HepG2 (cell line): ENCODE measurements at regions not wholly inside any gene's neighbourhood (a gene's known extent, or its start where the extent isn't known, plus 50 kb on each side); places are given as distances from the start of the nearest gene placed in this dataset.

Source experiments
- ATAC-seq: fragments of 200-7000 bp; cut with Tn5 transposase; 3 replicates; pipeline ENCODE4 v1.9.1; 2020; ENCODE audit warnings: mild to moderate bottlenecking, moderate library complexity
- BruUV-seq: library from RNA; stranded (reverse); fragments of 400-500 nt; replicated peaks from 2 replicates; lab custom pipeline; 2021; lab: Mats Ljungman, UMichigan
- CTCF ChIA-PET: fragments of 300-600 bp; formaldehyde crosslinking; extraction: SDS; loops from one replicate; lab custom pipeline; 2021; ENCODE audit warnings: low total read pairs, inconsistent platforms, low intra/inter-chr PET ratio; lab: Yijun Ruan, JAX
- POLR2A ChIA-PET: fragments of 350-600 bp; sonication (Branson Sonifier 250); formaldehyde crosslinking; loops from one replicate; lab custom pipeline; 2020; ENCODE audit warnings: antibody characterized with exemption, inconsistent platforms; lab: Yijun Ruan, JAX
- DNase-seq: peaks from one replicate; pipeline ENCODE4 v3.0.0-alpha.2; 2015; ENCODE audit warnings: low spot score
- FAIRE-seq: peaks from 3 replicates; lab custom pipeline; 2011; peaks lifted over from hg19 to GRCh38; lab: Jason Lieb, UNC
- H2AFZ ChIP-seq: one replicate; pipeline ENCODE4 v1.6.1; 2011; ENCODE audit warnings: low read length, inconsistent platforms
- H3K27ac ChIP-seq: fragments of 300-600 bp; 3 replicates; pipeline ENCODE4 v1.8.0; 2011; ENCODE audit warnings: mixed run types, mild to moderate bottlenecking, mixed read lengths, low read length, inconsistent platforms; ENCODE audit not compliant: insufficient read depth; ENCODE audit errors: extremely low read length
- H3K27me3 ChIP-seq, 2 experiments: fragments of 200-600 bp in 1 of 2; 2 replicates in 1 of 2; 3 replicates in 1 of 2; pipeline versions ENCODE4 v1.6.0 to v1.8.0; 2011; ENCODE audit warnings: low read length in 2 of 2, mild to moderate bottlenecking in 2 of 2, moderate library complexity in 2 of 2, inconsistent platforms in 1 of 2; ENCODE audit not compliant: insufficient read depth in 2 of 2, control insufficient read depth in 1 of 2
- H3K36me3 ChIP-seq, 2 experiments: fragments of 200-600 bp in 1 of 2; replicated peaks in 1 of 2; 2 replicates in 1 of 2; 3 replicates in 1 of 2; pipeline versions ENCODE4 v1.5.1 to v1.8.0; 2011; ENCODE audit warnings: low read length in 2 of 2, inconsistent platforms in 1 of 2; ENCODE audit not compliant: insufficient read depth in 2 of 2, control insufficient read depth in 1 of 2
- H3K4me1 ChIP-seq: 2 replicates; pipeline ENCODE4 v1.5.1; 2012; ENCODE audit warnings: low read length, inconsistent platforms; ENCODE audit not compliant: insufficient read depth
- H3K4me2 ChIP-seq: 2 replicates; pipeline ENCODE4 v1.6.0; 2011; ENCODE audit warnings: low read depth, low read length, inconsistent platforms
- H3K4me3 ChIP-seq, 3 experiments: fragments of 200-600 bp in 1 of 3; sonication (generic), shearing (Covaris generic) in 1 of 3; replicated peaks in 1 of 3; 2 replicates each; pipeline ENCODE4 v1.5.1; 2011 to 2016; ENCODE audit warnings: low read length in 3 of 3, inconsistent platforms in 2 of 3, low read depth in 2 of 3, mild to moderate bottlenecking in 2 of 3, control low read depth in 1 of 3, mixed read lengths in 1 of 3; ENCODE audit not compliant: insufficient read depth in 1 of 3
- H3K79me2 ChIP-seq: one replicate; pipeline ENCODE4 v1.6.1; 2011; ENCODE audit warnings: low read length, inconsistent platforms; ENCODE audit not compliant: insufficient read depth
- H3K9ac ChIP-seq: 2 replicates; pipeline ENCODE4 v1.6.0; 2011; ENCODE audit warnings: mild to moderate bottlenecking, low read depth, low read length, inconsistent platforms; ENCODE audit not compliant: insufficient read depth
- H3K9me3 ChIP-seq: 2 replicates; pipeline ENCODE4 v1.5.1; 2012; ENCODE audit warnings: mild to moderate bottlenecking, low read length
- H4K20me1 ChIP-seq: 2 replicates; pipeline ENCODE4 v1.6.0; 2011; ENCODE audit warnings: inconsistent platforms, mild to moderate bottlenecking, low read length, moderate library complexity; ENCODE audit not compliant: insufficient read depth
- CREB1 ChIP-seq, 2 experiments: fragments of 450-650 bp in 1 of 2; IDR thresholded peaks; 2 replicates each; pipeline ENCODE4 v1.6.1; 2016 to 2017; ENCODE audit warnings: control low read depth in 1 of 2, mild to moderate bottlenecking in 1 of 2, missing compliant biosample characterization in 1 of 2, missing genetic modification characterization in 1 of 2
- DR1 ChIP-seq: sonication (generic); formaldehyde crosslinking; IDR thresholded peaks from 2 replicates; pipeline ENCODE4 v1.8.0; 2021; ENCODE audit warnings: mild to moderate bottlenecking, missing genetic modification reagents, inconsistent platforms
- HDAC6 ChIP-seq: fragments of 200-600 bp; sonication (generic); IDR thresholded peaks from 2 replicates; pipeline ENCODE4 v1.7.0; 2017; ENCODE audit warnings: mild to moderate bottlenecking, antibody characterized with exemption, low read length, low read depth
- SMARCE1 ChIP-seq: fragments of 450-650 bp; IDR thresholded peaks from 2 replicates; pipeline ENCODE4 v1.6.1; 2017; ENCODE audit warnings: borderline replicate concordance
- ZNF136 ChIP-seq: sonication (generic); formaldehyde crosslinking; IDR thresholded peaks from 2 replicates; pipeline ENCODE4 v1.8.1; 2022; ENCODE audit warnings: low read depth, mild to moderate bottlenecking, moderate library complexity, missing genetic modification reagents
- ZNF335 ChIP-seq: sonication (generic); formaldehyde crosslinking; IDR thresholded peaks from 2 replicates; pipeline ENCODE4 v1.4.0; 2020; ENCODE audit warnings: missing genetic modification reagents
- ZNF563 ChIP-seq: sonication (generic); formaldehyde crosslinking; IDR thresholded peaks from 2 replicates; pipeline ENCODE4 v1.8.0; 2022; ENCODE audit warnings: mild to moderate bottlenecking, moderate library complexity, missing genetic modification reagents
- WGBS: methylation state at CpG from one replicate; pipeline ENCODE4 v1.1.6; 2017; ENCODE audit warnings: low lambda C conversion rate; 5-methylcytosine and 5-hydroxymethylcytosine counted together
- in situ Hi-C: cut with HindIII; loops from 2 replicates; pipeline ENCODE4 v1.10.0; 2017; ENCODE audit warnings: low pct_unique_long_range_greater_than_20kb; ENCODE audit not compliant: extremely low pct_ligation_motif_present
- intact Hi-C: fragments of 100-400 bp; cut with micrococcal nuclease; formaldehyde crosslinking; loops from one replicate; pipeline ENCODE4 v1.10.0; 2022; ENCODE audit not compliant: unreplicated experiment
- TF ChIP-seq, protein P1 (sequence below): sonication (generic); formaldehyde crosslinking; IDR thresholded peaks from 2 replicates; pipeline ENCODE4 v1.4.0; 2020; ENCODE audit warnings: mild to moderate bottlenecking, low read depth, missing genetic modification reagents
- TF ChIP-seq, protein P2 (sequence below), 2 experiments: sonication (generic) in 1 of 2; formaldehyde crosslinking in 1 of 2; IDR thresholded peaks; 2 replicates each; pipeline versions ENCODE4 v1.4.0 to v1.6.1; 2016 to 2020; ENCODE audit warnings: borderline replicate concordance in 1 of 2, low read depth in 1 of 2, mild to moderate bottlenecking in 1 of 2, missing genetic modification reagents in 1 of 2

- ChIA-PET POLR2A (no interaction called here), CTCF (no interaction called here)
- ATAC-seq (no peak), DNase-seq (no peak), FAIRE-seq (no peak)
- Histone ChIP-seq H3K4me1 (no peaks in the 10 kb centered on the region), H3K4me3 (no peak overlapping the region), H3K27ac (no peak overlapping the region), H3K79me2 (no peaks in the 10 kb centered on the region), H3K9ac (no peak overlapping the region), H3K4me2 (no peak overlapping the region), H4K20me1 (no peaks in the 10 kb centered on the region), H3K27me3 (peaks cover 0 to 12% of the 10 kb centered on the region in 2 experiments; a peak in 1 of 5 replicates), H2AFZ (no peak overlapping the region), H3K36me3 (no peaks in the 10 kb centered on the region), H3K9me3 (no peaks in the 10 kb centered on the region)
- no TSS peak for BruUV-seq
- in situ Hi-C loops (no loop called here), intact Hi-C loops (no loop called here)
- 1% methylated on average over 11 of the region's 13 CpGs for WGBS
- TF ChIP-seq, protein P1, sequence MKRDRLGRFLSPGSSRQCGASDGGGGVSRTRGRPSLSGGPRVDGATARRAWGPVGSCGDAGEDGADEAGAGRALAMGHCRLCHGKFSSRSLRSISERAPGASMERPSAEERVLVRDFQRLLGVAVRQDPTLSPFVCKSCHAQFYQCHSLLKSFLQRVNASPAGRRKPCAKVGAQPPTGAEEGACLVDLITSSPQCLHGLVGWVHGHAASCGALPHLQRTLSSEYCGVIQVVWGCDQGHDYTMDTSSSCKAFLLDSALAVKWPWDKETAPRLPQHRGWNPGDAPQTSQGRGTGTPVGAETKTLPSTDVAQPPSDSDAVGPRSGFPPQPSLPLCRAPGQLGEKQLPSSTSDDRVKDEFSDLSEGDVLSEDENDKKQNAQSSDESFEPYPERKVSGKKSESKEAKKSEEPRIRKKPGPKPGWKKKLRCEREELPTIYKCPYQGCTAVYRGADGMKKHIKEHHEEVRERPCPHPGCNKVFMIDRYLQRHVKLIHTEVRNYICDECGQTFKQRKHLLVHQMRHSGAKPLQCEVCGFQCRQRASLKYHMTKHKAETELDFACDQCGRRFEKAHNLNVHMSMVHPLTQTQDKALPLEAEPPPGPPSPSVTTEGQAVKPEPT = no peak
- TF ChIP-seq SMARCE1 (no peak), ZNF335 (CRISPR knock-in tag) (no peak), ZNF563 (CRISPR knock-in tag) (no peak), DR1 (CRISPR knock-in tag) (no peak), HDAC6 (no peak), ZNF136 (CRISPR knock-in tag) (no peak)
Measured at GRCh38 chr10:1932692-1933094, 195.4 kb upstream of the ADARB2 start.

DNA sequence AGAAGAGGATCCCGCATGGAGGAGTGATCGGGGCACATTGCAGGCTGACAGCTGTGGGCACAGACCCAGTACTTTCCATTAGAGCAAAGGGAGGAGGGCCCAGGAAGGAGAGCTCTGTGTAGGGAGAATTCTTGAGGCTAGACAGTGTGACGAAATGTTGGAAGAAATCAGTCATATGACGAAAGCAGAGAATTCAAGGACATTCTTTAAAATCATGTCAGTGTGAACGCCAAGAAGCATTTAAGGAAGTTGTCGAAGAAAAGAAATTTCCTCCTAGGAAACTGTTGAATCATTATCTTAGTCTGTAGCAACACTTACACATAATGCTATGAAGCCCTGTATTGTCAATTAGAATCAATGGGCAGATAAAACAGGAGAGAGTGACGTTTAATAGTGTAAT lies 191.3 kb upstream of the ADARB2 start:
- FAIRE-seq (no peak), DNase-seq (no peak), ATAC-seq (no peak)
- H3K27me3 ChIP-seq = peaks cover 0 to 17% of the 10 kb centered on the region in 2 experiments; a peak in 2 of 5 replicates
- WGBS = 15% methylated on average over 7 of the region's 7 CpGs
- CTCF ChIA-PET = no interaction called here
- intact Hi-C loops = no loop called here
- no peaks in the 10 kb centered on the region for H3K4me1 ChIP-seq
- no peak overlapping the region for H3K4me2 ChIP-seq
- no peak overlapping the region for H3K9ac ChIP-seq
- no TSS peak for BruUV-seq
- H2AFZ ChIP-seq = no peak overlapping the region
- no peak overlapping the region for H3K27ac ChIP-seq
- H3K79me2 ChIP-seq = no peaks in the 10 kb centered on the region
- no peak overlapping the region for H3K4me3 ChIP-seq
- peak; percentile 40; the same call in 1 of the 2 replicates for TF ChIP-seq CREB1 (IDR thresholded peaks at IDR 0.05)
- TF ChIP-seq CREB1 (CRISPR knock-in tag; IDR thresholded peaks at IDR 0.05) = no peak
- TF ChIP-seq, protein P2, sequence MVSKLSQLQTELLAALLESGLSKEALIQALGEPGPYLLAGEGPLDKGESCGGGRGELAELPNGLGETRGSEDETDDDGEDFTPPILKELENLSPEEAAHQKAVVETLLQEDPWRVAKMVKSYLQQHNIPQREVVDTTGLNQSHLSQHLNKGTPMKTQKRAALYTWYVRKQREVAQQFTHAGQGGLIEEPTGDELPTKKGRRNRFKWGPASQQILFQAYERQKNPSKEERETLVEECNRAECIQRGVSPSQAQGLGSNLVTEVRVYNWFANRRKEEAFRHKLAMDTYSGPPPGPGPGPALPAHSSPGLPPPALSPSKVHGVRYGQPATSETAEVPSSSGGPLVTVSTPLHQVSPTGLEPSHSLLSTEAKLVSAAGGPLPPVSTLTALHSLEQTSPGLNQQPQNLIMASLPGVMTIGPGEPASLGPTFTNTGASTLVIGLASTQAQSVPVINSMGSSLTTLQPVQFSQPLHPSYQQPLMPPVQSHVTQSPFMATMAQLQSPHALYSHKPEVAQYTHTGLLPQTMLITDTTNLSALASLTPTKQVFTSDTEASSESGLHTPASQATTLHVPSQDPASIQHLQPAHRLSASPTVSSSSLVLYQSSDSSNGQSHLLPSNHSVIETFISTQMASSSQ (IDR thresholded peaks at IDR 0.05; ENCODE audit: low read depth) = no peak
- TF ChIP-seq, protein P2 (CRISPR knock-in tag; IDR thresholded peaks at IDR 0.05; ENCODE audit: borderline replicate concordance) = no peak
- in situ Hi-C loops = no loop called here
- no peaks in the 10 kb centered on the region for H3K36me3 ChIP-seq
- POLR2A ChIA-PET = no interaction called here
- H4K20me1 ChIP-seq = no peaks in the 10 kb centered on the region
- no peaks in the 10 kb centered on the region for H3K9me3 ChIP-seq
